ENCODE measurements at regions not wholly inside any gene's neighbourhood (a gene's known extent, or its start where the extent isn't known, plus 50 kb on each side); places are given as distances from the start of the nearest gene placed in this dataset.

DNA sequence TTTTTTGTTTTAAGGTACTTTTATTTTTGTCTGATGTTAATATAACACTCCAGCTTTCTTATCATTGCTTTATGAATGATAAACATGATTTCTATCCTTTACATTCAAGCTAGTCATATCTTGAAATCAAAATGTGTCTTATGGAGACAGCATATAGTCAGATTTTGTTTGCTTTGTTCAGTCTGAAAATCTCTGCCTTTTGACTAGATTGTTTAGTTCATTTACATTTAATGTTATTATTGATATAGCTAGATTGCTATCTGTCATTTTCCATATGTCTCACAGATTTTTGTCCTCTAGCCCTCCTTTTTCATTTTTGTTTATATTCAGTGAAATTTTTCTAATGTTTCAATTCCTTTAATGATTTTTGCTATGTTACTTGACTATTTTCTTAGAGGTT, 332.8 kb downstream of the SMOC2 start:
- POLR2A ChIA-PET: interaction anchor here (0.7 to 0.9 kb wide), 2 partner anchors 10 to 15 kb away, joined by 3 read pairs; no protein-coding TSS in a partner anchor
- no TSS peak for BruUV-seq (replicated peaks)
- DNase-seq (ENCODE audit: unreplicated experiment): no peak

GRCh38 chr6:168765752-168766151, 324.8 kb downstream of the SMOC2 start:
- no peak for DNase-seq (ENCODE audit: unreplicated experiment)
- ChIA-PET POLR2A (interaction anchor here (1.1 kb wide), 1 partner anchor 55 kb away, joined by 3 read pairs; no protein-coding TSS in a partner anchor), CTCF (no interaction called here)
- Mint-ChIP-seq H3K4me3 (ENCODE audit: unreplicated experiment) (no peak overlapping the region), H3K4me1 (ENCODE audit: insufficient read depth, unreplicated experiment) (no peaks in the 10 kb centered on the region), H3K27ac (ENCODE audit: low read depth, unreplicated experiment) (no peak overlapping the region), H3K9me3 (ENCODE audit: unreplicated experiment) (peaks cover 7% of the 10 kb centered on the region), H3K27me3 (ENCODE audit: insufficient read depth, unreplicated experiment) (no peaks in the 10 kb centered on the region), H3K36me3 (ENCODE audit: insufficient read depth, unreplicated experiment) (no peaks in the 10 kb centered on the region)
- no TSS peak for BruUV-seq (replicated peaks)
- TF ChIP-seq, protein P1, sequence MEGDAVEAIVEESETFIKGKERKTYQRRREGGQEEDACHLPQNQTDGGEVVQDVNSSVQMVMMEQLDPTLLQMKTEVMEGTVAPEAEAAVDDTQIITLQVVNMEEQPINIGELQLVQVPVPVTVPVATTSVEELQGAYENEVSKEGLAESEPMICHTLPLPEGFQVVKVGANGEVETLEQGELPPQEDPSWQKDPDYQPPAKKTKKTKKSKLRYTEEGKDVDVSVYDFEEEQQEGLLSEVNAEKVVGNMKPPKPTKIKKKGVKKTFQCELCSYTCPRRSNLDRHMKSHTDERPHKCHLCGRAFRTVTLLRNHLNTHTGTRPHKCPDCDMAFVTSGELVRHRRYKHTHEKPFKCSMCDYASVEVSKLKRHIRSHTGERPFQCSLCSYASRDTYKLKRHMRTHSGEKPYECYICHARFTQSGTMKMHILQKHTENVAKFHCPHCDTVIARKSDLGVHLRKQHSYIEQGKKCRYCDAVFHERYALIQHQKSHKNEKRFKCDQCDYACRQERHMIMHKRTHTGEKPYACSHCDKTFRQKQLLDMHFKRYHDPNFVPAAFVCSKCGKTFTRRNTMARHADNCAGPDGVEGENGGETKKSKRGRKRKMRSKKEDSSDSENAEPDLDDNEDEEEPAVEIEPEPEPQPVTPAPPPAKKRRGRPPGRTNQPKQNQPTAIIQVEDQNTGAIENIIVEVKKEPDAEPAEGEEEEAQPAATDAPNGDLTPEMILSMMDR (IDR thresholded peaks at IDR 0.05; ENCODE audit: unreplicated experiment): no peak
- intact Hi-C loops (cut with micrococcal nuclease): no loop called here

More for the DNA sequence above, 332.8 kb downstream of the SMOC2 start:
- intact Hi-C loops (cut with micrococcal nuclease): no loop called here
- H3K4me1 Mint-ChIP-seq (ENCODE audit: insufficient read depth, unreplicated experiment): no peaks in the 10 kb centered on the region
- CTCF ChIA-PET: interaction anchor here (0.6 kb wide), 1 partner anchor 1527 kb away, joined by 3 read pairs; no protein-coding TSS in a partner anchor
- H3K9me3 Mint-ChIP-seq (ENCODE audit: unreplicated experiment): peaks cover 46% of the 10 kb centered on the region
- H3K27ac Mint-ChIP-seq (ENCODE audit: low read depth, unreplicated experiment): no peak overlapping the region
- H3K36me3 Mint-ChIP-seq (ENCODE audit: insufficient read depth, unreplicated experiment): no peaks in the 10 kb centered on the region
- H3K4me3 Mint-ChIP-seq (ENCODE audit: unreplicated experiment): no peak overlapping the region
- TF ChIP-seq, protein P1 (IDR thresholded peaks at IDR 0.05; ENCODE audit: unreplicated experiment): no peak
- H3K27me3 Mint-ChIP-seq (ENCODE audit: insufficient read depth, unreplicated experiment): peaks cover 10% of the 10 kb centered on the region

DNA sequence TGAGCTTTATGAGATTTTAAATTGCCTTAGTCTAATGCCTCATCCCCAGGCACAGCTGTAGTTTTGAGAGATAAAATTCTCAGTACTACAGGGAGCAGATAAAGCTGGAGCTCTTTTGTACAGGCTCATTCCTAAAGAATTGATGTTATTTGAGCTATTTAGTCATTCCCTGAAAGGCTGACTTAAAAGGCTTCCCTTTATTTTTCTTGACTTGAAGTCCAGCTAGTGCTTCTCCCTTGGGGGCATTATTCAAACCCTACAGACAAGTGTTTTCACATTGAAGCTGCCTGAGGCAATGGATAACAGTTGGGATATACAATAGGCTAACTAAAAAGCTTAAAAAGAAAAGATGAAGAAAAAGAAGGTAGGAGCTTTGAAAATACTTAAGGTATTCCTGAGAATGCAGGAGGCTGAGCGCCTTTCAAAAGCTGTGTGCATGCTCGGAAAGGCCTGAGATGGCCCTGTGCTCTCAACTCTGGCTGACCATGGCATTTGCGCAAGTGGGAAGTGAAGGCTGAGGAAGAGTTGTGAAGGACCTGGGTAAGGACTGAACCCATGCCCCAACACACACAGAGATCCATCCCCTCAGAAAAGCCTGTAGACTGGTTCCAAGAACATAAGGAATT, 315.1 kb downstream of the SMOC2 start:
- H3K36me3 Mint-ChIP-seq (ENCODE audit: insufficient read depth, unreplicated experiment): no peaks in the 10 kb centered on the region
- H3K27me3 Mint-ChIP-seq (ENCODE audit: insufficient read depth, unreplicated experiment): no peaks in the 10 kb centered on the region
- intact Hi-C loops (cut with micrococcal nuclease): no loop called here
- no peak overlapping the region for H3K4me3 Mint-ChIP-seq (ENCODE audit: unreplicated experiment)
- TF ChIP-seq, protein P1 (IDR thresholded peaks at IDR 0.05; ENCODE audit: unreplicated experiment): no peak
- H3K27ac Mint-ChIP-seq (ENCODE audit: low read depth, unreplicated experiment): no peak overlapping the region
- H3K9me3 Mint-ChIP-seq (ENCODE audit: unreplicated experiment): no peaks in the 10 kb centered on the region
- ChIA-PET POLR2A (no interaction called here), CTCF (no interaction called here)
- H3K4me1 Mint-ChIP-seq (ENCODE audit: insufficient read depth, unreplicated experiment): no peaks in the 10 kb centered on the region
- no peak for DNase-seq (ENCODE audit: unreplicated experiment)
- no TSS peak for BruUV-seq (replicated peaks)

GRCh38 chr6:168746643-168747042, 305.7 kb downstream of the SMOC2 start:
- CTCF ChIA-PET: no interaction called here
- intact Hi-C loops (cut with micrococcal nuclease): no loop called here
- no peaks in the 10 kb centered on the region for H3K36me3 Mint-ChIP-seq (ENCODE audit: insufficient read depth, unreplicated experiment)
- peaks cover 5% of the 10 kb centered on the region for H3K4me1 Mint-ChIP-seq (ENCODE audit: insufficient read depth, unreplicated experiment)
- no peak overlapping the region for H3K4me3 Mint-ChIP-seq (ENCODE audit: unreplicated experiment)
- TF ChIP-seq, protein P1 (IDR thresholded peaks at IDR 0.05; ENCODE audit: unreplicated experiment): no peak
- H3K9me3 Mint-ChIP-seq (ENCODE audit: unreplicated experiment): no peaks in the 10 kb centered on the region
- POLR2A ChIA-PET: interaction anchor here (1.2 kb wide), 1 partner anchor 36 kb away, joined by 3 read pairs; no protein-coding TSS in a partner anchor
- DNase-seq (ENCODE audit: unreplicated experiment): no peak
- H3K27me3 Mint-ChIP-seq (ENCODE audit: insufficient read depth, unreplicated experiment): no peaks in the 10 kb centered on the region
- no TSS peak for BruUV-seq (replicated peaks)
- no peak overlapping the region for H3K27ac Mint-ChIP-seq (ENCODE audit: low read depth, unreplicated experiment)

Measured in MCF 10A (cell line).